ENCODE measurements at regions not wholly inside any gene's neighbourhood (a gene's known extent, or its start where the extent isn't known, plus 50 kb on each side); places are given as distances from the start of the nearest gene placed in this dataset.

- TF ChIP-seq EZH2 (IDR thresholded peaks at IDR 0.05; ENCODE audit: borderline replicate concordance) (no peak), CTCF (IDR thresholded peaks at IDR 0.05; ENCODE audit: poor library complexity) (no peak), EZH2phosphoT487 (IDR thresholded peaks at IDR 0.05; ENCODE audit: low read depth, severe bottlenecking, unreplicated experiment) (no peak)
These were observed 230.0 kb upstream of the EPHA4 start for GRCh38 chr2:221802089-221802488.
